ENCODE measurements at regions not wholly inside any gene's neighbourhood (a gene's known extent, or its start where the extent isn't known, plus 50 kb on each side); places are given as distances from the start of the nearest gene placed in this dataset.

GRCh38 chr2:226095058-226095457, 695.5 kb downstream of the NYAP2 start:
- Mint-ChIP-seq H3K36me3 (ENCODE audit: unreplicated experiment) (peaks cover 12% of the 10 kb centered on the region), H3K27me3 (ENCODE audit: unreplicated experiment) (no peaks in the 10 kb centered on the region), H3K9me3 (ENCODE audit: unreplicated experiment) (peaks cover 49% of the 10 kb centered on the region), H3K4me1 (ENCODE audit: unreplicated experiment) (no peaks in the 10 kb centered on the region), H3K27ac (ENCODE audit: unreplicated experiment) (no peak overlapping the region), H3K4me3 (ENCODE audit: unreplicated experiment) (no peak overlapping the region)
- no peak for DNase-seq (ENCODE audit: extremely low spot score, unreplicated experiment)
- no peak for TF ChIP-seq CTCF (IDR thresholded peaks at IDR 0.05)

GRCh38 chr2:226093364-226093763, 693.9 kb downstream of the NYAP2 start:
- Mint-ChIP-seq H3K4me1 (ENCODE audit: unreplicated experiment) (no peaks in the 10 kb centered on the region), H3K9me3 (ENCODE audit: unreplicated experiment) (peaks cover 44% of the 10 kb centered on the region), H3K4me3 (ENCODE audit: unreplicated experiment) (no peak overlapping the region), H3K27ac (ENCODE audit: unreplicated experiment) (no peak overlapping the region), H3K36me3 (ENCODE audit: unreplicated experiment) (peaks cover 12% of the 10 kb centered on the region), H3K27me3 (ENCODE audit: unreplicated experiment) (no peaks in the 10 kb centered on the region)
- no peak for TF ChIP-seq CTCF (IDR thresholded peaks at IDR 0.05)
- no peak for DNase-seq (ENCODE audit: extremely low spot score, unreplicated experiment)

- Mint-ChIP-seq H3K27me3 (ENCODE audit: unreplicated experiment) (no peaks in the 10 kb centered on the region), H3K9me3 (ENCODE audit: unreplicated experiment) (peaks cover 16% of the 10 kb centered on the region), H3K4me3 (ENCODE audit: unreplicated experiment) (no peak overlapping the region), H3K36me3 (ENCODE audit: unreplicated experiment) (peaks cover 4% of the 10 kb centered on the region), H3K4me1 (ENCODE audit: unreplicated experiment) (no peaks in the 10 kb centered on the region), H3K27ac (ENCODE audit: unreplicated experiment) (no peak overlapping the region)
- TF ChIP-seq CTCF (IDR thresholded peaks at IDR 0.05) = no peak
- DNase-seq (ENCODE audit: extremely low spot score, unreplicated experiment) = no peak
These were observed 688.8 kb downstream of the NYAP2 start for GRCh38 chr2:226088366-226088674.

- Mint-ChIP-seq H3K9me3 (ENCODE audit: unreplicated experiment) (peaks cover 10% of the 10 kb centered on the region), H3K36me3 (ENCODE audit: unreplicated experiment) (no peaks in the 10 kb centered on the region), H3K27me3 (ENCODE audit: unreplicated experiment) (no peaks in the 10 kb centered on the region), H3K4me1 (ENCODE audit: unreplicated experiment) (no peaks in the 10 kb centered on the region), H3K27ac (ENCODE audit: unreplicated experiment) (no peak overlapping the region), H3K4me3 (ENCODE audit: unreplicated experiment) (no peak overlapping the region)
- no peak for DNase-seq (ENCODE audit: extremely low spot score, unreplicated experiment)
- no peak for TF ChIP-seq CTCF (IDR thresholded peaks at IDR 0.05)
These were observed 688.2 kb downstream of the NYAP2 start for GRCh38 chr2:226087505-226088365.

GRCh38 chr2:226087051-226087450, 687.5 kb downstream of the NYAP2 start:
- H3K4me3 Mint-ChIP-seq (ENCODE audit: unreplicated experiment) = no peak overlapping the region
- H3K4me1 Mint-ChIP-seq (ENCODE audit: unreplicated experiment) = no peaks in the 10 kb centered on the region
- no peak for DNase-seq (ENCODE audit: extremely low spot score, unreplicated experiment)
- no peaks in the 10 kb centered on the region for H3K27me3 Mint-ChIP-seq (ENCODE audit: unreplicated experiment)
- no peaks in the 10 kb centered on the region for H3K36me3 Mint-ChIP-seq (ENCODE audit: unreplicated experiment)
- H3K9me3 Mint-ChIP-seq (ENCODE audit: unreplicated experiment) = peaks cover 5% of the 10 kb centered on the region
- no peak overlapping the region for H3K27ac Mint-ChIP-seq (ENCODE audit: unreplicated experiment)
- no peak for TF ChIP-seq CTCF (IDR thresholded peaks at IDR 0.05)

Measured in osteocyte (in vitro differentiated cells).